ENCODE measurements at regions not wholly inside any gene's neighbourhood (a gene's known extent, or its start where the extent isn't known, plus 50 kb on each side); places are given as distances from the start of the nearest gene placed in this dataset.

- Histone ChIP-seq H3K9ac (replicated peaks; ENCODE audit: extremely low read depth, insufficient read depth, low read length) (no peak overlapping the region), H3K9me3 (replicated peaks; ENCODE audit: control insufficient read depth, insufficient read depth, low read length) (no peaks in the 10 kb centered on the region), H3K79me2 (ENCODE audit: control insufficient read depth, insufficient read depth, low read length) (no peaks in the 10 kb centered on the region), H3K36me3 (ENCODE audit: control insufficient read depth in 2 of 2, extremely low read depth in 1 of 2, insufficient read depth in 2 of 2, low read length in 2 of 2) (no peaks in the 10 kb centered on the region), H2AFZ (ENCODE audit: low read depth, low read length) (no peak overlapping the region), H3K4me1 (ENCODE audit: control insufficient read depth, extremely low read depth, insufficient read depth, low read length) (no peaks in the 10 kb centered on the region), H3K4me3 (replicated peaks in 1 of 3; ENCODE audit: insufficient read depth in 1 of 3, low read depth in 1 of 3, low read length in 3 of 3) (no peak overlapping the region), H3K4me2 (ENCODE audit: insufficient read depth, low read length) (no peak overlapping the region), H4K20me1 (replicated peaks; ENCODE audit: control insufficient read depth, extremely low read depth, insufficient read depth, low read length) (no peaks in the 10 kb centered on the region), H3K27me3 (ENCODE audit: control insufficient read depth in 2 of 2, insufficient read depth in 2 of 2, low read length in 2 of 2) (peaks cover 0 to 8% of the 10 kb centered on the region in 2 experiments), H3K9me1 (replicated peaks; ENCODE audit: control insufficient read depth, extremely low read depth, insufficient read depth, low read length) (no peaks in the 10 kb centered on the region), H3K27ac (ENCODE audit: insufficient read depth, low read depth, low read length) (no peak overlapping the region)
- ChIA-PET CTCF (no interaction called here), POLR2A (no interaction called here)
- TF ChIP-seq JUN (IDR thresholded peaks at IDR 0.05; ENCODE audit: borderline replicate concordance, insufficient read depth, insufficient read length, low read depth) (no peak), POLR2AphosphoS5 (IDR thresholded peaks at IDR 0.05; ENCODE audit: insufficient read depth, low read depth, low read length) (no peak), FOS (IDR thresholded peaks at IDR 0.05; ENCODE audit: borderline replicate concordance, insufficient read depth, low read length) (no peak), CTCF (IDR thresholded peaks at IDR 0.05; ENCODE audit: extremely low read depth in 1 of 2, insufficient read depth in 1 of 2, low read depth in 1 of 2, low read length in 2 of 2) (no peak), EZH2 (IDR thresholded peaks at IDR 0.05; ENCODE audit: borderline replicate concordance, low read depth, low read length, severe bottlenecking) (no peak), MYC (IDR thresholded peaks at IDR 0.05; ENCODE audit: low read depth, low read length) (no peak), POLR2A (IDR thresholded peaks at IDR 0.05; ENCODE audit: low read depth, low read length) (no peak), MAX (IDR thresholded peaks at IDR 0.05; ENCODE audit: insufficient read depth, insufficient read length) (no peak)
- DNase-seq (ENCODE audit: low read depth, low spot score), result no peak
- intact Hi-C loops (cut with micrococcal nuclease), result no loop called here
- dilution Hi-C loops (cut with MboI; ENCODE audit: extremely low pct_ligation_motif_present, low sequenced_read_pairs), result no loop called here
- BruUV-seq (replicated peaks), result no TSS peak
- FAIRE-seq, result no peak
Observed at GRCh38 chr4:111707491-111707890, 437.8 kb upstream of the FAM241A start.

Data from endothelial cell of umbilical vein (primary cell).